HFFc6 (cell line): ENCODE measurements at regions not wholly inside any gene's neighbourhood (a gene's known extent, or its start where the extent isn't known, plus 50 kb on each side); places are given as distances from the start of the nearest gene placed in this dataset.

ENCODE experiments used
- DNase-seq: peaks from one replicate; pipeline ENCODE4 v3.0.0-alpha.2; 2018
- H3K27ac Mint-ChIP-seq: 2 replicates; pipeline ENCODE4 v1.8.0; 2020; ENCODE audit warnings: mild to moderate bottlenecking, mixed read lengths
- H3K27me3 Mint-ChIP-seq: 2 replicates; pipeline ENCODE4 v1.8.0; 2021; ENCODE audit warnings: mild to moderate bottlenecking, moderate library complexity, mixed read lengths; ENCODE audit not compliant: insufficient read depth
- H3K36me3 Mint-ChIP-seq: 2 replicates; pipeline ENCODE4 v1.8.0; 2021; ENCODE audit warnings: low read depth, mixed read lengths
- H3K4me1 Mint-ChIP-seq: 2 replicates; pipeline ENCODE4 v1.8.0; 2020; ENCODE audit warnings: low read depth, mixed read lengths
- H3K4me3 Mint-ChIP-seq: 2 replicates; pipeline ENCODE4 v1.8.0; 2020; ENCODE audit warnings: mild to moderate bottlenecking, moderate library complexity, mixed read lengths
- H3K9me3 Mint-ChIP-seq: 2 replicates; pipeline ENCODE4 v1.8.0; 2020; ENCODE audit warnings: mild to moderate bottlenecking, mixed read lengths
- TF ChIP-seq, protein P1 (sequence below): fragments of 200-600 bp; sonication (generic); IDR thresholded peaks from 2 replicates; pipeline ENCODE4 v1.5.0; 2021; ENCODE audit warnings: antibody characterized with exemption, mild to moderate bottlenecking

DNA sequence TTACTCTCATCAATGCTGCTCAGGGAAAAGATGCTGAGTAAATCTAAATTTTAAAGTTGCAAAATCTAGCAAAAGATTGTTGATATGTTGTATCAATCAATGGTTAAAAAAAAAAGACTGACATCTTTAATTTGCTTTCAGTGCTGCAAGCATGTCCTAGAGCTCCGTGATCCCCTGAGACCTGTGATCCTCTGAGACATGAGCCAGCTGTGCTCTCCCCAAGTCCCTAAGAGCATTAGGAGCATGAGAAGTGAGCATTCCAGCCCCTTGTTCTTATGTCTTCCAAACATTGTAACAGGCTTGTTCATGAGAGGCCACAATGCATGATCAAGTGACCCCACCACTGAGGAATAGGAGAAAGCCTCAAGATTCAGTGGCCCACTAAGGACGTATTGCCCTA lies 116.6 kb downstream of the DAD1 start:
- TF ChIP-seq, protein P1, sequence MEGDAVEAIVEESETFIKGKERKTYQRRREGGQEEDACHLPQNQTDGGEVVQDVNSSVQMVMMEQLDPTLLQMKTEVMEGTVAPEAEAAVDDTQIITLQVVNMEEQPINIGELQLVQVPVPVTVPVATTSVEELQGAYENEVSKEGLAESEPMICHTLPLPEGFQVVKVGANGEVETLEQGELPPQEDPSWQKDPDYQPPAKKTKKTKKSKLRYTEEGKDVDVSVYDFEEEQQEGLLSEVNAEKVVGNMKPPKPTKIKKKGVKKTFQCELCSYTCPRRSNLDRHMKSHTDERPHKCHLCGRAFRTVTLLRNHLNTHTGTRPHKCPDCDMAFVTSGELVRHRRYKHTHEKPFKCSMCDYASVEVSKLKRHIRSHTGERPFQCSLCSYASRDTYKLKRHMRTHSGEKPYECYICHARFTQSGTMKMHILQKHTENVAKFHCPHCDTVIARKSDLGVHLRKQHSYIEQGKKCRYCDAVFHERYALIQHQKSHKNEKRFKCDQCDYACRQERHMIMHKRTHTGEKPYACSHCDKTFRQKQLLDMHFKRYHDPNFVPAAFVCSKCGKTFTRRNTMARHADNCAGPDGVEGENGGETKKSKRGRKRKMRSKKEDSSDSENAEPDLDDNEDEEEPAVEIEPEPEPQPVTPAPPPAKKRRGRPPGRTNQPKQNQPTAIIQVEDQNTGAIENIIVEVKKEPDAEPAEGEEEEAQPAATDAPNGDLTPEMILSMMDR = no peak
- Mint-ChIP-seq H3K27ac (no peak overlapping the region), H3K36me3 (no peaks in the 10 kb centered on the region), H3K4me3 (no peak overlapping the region), H3K9me3 (no peaks in the 10 kb centered on the region), H3K4me1 (peaks cover 15% of the 10 kb centered on the region), H3K27me3 (peaks cover 37% of the 10 kb centered on the region)
- DNase-seq = no peak

DNA sequence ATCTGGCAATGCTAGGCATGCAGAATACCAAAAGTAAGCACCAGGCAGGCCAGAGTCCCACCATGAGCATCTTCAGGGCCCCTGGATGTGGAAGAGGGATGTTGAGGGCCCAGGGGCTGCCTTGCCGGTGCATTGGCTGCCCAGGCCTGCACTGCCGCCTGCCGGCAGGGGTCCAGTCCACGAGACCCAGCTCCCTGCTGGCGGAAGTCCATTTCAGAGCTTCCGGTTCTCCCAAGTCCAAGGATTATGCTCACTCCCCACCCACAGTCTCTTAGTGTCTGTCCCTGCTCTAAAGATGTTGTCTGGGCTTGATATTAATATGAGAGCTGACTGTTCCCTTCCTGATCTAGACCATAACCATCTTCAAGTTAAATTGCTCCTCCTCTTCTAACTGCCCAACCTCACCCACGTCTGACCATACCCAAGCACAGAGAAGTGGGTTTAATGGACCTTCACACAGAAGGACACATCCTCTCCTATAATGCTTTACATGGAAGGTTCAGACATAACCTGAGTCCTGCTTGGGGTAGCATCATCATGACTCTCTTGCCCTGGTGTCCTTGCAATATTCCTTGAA lies 117.4 kb downstream of the DAD1 start:
- Mint-ChIP-seq H3K4me1 (peaks cover 19% of the 10 kb centered on the region), H3K9me3 (no peaks in the 10 kb centered on the region), H3K4me3 (no peak overlapping the region), H3K27me3 (peaks cover 31% of the 10 kb centered on the region), H3K36me3 (no peaks in the 10 kb centered on the region), H3K27ac (no peak overlapping the region)
- TF ChIP-seq, protein P1 = peak; percentile 73
- no peak for DNase-seq

GRCh38 chr14:22469538-22470303 lies 119.3 kb downstream of the DAD1 start:
- TF ChIP-seq, protein P1 = no peak
- DNase-seq = no peak
- Mint-ChIP-seq H3K27ac (no peak overlapping the region), H3K4me3 (no peak overlapping the region), H3K4me1 (peaks cover 33% of the 10 kb centered on the region), H3K9me3 (no peaks in the 10 kb centered on the region), H3K27me3 (peaks cover 22% of the 10 kb centered on the region), H3K36me3 (no peaks in the 10 kb centered on the region)

DNA sequence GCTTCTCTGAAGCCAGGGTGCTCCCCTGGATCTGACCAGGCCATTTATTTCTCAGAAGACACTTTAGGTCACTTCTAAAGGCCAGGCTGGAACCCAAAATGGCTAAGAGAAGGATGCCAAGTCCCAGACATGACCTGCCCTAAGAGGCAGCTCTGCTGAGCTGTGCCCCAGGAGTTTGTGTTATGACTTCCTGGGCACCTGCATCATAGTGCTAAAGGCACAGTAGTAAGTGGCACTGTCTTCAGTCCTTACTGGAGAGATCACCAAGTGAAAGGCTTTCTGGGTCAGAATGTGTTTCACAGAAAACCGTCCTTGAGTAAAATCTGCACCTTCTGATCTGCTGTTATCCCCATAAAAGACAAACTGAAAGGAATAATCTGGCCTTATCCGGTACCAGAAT lies 120.2 kb downstream of the DAD1 start:
- Mint-ChIP-seq H3K27ac (no peak overlapping the region), H3K36me3 (no peaks in the 10 kb centered on the region), H3K27me3 (peaks cover 22% of the 10 kb centered on the region), H3K4me3 (no peak overlapping the region), H3K4me1 (peaks cover 30% of the 10 kb centered on the region), H3K9me3 (no peaks in the 10 kb centered on the region)
- DNase-seq = no peak
- TF ChIP-seq, protein P1 = no peak

DNA sequence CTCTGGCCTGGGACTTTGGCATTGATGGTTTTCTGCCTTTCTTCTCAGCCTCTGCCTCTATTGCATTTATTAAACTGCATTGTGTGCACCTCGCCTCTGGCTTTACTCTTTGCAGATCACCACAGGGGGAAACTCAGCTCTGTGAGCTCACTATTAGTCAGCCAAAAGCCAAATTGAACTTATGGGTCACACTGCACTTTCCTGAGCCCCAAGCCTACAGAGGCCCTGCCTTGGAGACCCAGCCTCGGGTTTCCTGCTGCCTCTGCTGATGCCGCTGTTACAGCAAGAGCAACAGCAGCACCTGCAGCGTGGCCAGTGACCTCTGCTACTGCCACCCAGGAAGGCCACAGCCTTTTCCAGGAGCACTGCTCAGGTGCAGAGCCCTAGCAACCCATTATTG lies 122.5 kb downstream of the DAD1 start:
- H3K27me3 Mint-ChIP-seq = peaks cover 19% of the 10 kb centered on the region
- no peak overlapping the region for H3K27ac Mint-ChIP-seq
- peaks cover 24% of the 10 kb centered on the region for H3K4me1 Mint-ChIP-seq
- DNase-seq = no peak
- no peaks in the 10 kb centered on the region for H3K36me3 Mint-ChIP-seq
- no peak overlapping the region for H3K4me3 Mint-ChIP-seq
- H3K9me3 Mint-ChIP-seq = no peaks in the 10 kb centered on the region
- TF ChIP-seq, protein P1 = no peak
